ENCODE measurements at regions not wholly inside any gene's neighbourhood (a gene's known extent, or its start where the extent isn't known, plus 50 kb on each side); places are given as distances from the start of the nearest gene placed in this dataset.

DNA sequence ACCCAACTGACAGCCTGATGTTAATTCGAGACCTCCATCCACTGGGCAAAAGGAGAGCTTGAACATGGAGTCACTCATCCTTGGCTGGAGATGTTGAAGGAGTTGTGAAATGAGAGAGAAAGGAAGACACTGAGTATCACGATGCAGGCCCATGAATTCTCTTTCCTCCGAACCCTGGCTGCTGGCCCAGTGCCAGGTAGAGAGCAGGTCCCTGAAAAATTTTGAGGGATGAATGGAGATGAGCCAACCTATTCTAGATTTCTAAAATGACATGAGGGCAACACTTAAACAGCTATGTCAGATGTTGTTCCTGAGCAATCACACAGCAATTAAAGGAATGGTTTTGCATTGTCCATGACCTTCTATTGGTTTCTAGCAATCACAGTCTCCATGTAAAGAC, 355.1 kb upstream of the ZMIZ1 start:
- no peaks in the 10 kb centered on the region for H3K79me2 ChIP-seq (ENCODE audit: insufficient read depth, low read depth, low read length)
- BruUV-seq (replicated peaks): no TSS peak
- no peaks in the 10 kb centered on the region for H3K36me3 ChIP-seq (ENCODE audit: insufficient read depth, low read length)
- H3K9me2 ChIP-seq (ENCODE audit: insufficient read depth, low read length): no peaks in the 10 kb centered on the region
- H3K4me1 ChIP-seq (ENCODE audit: insufficient read depth, low read length, poor library complexity, severe bottlenecking): no peaks in the 10 kb centered on the region
- no peak overlapping the region for H3K27ac ChIP-seq (ENCODE audit: low read depth, low read length, poor library complexity, severe bottlenecking)
- H2AFZ ChIP-seq (ENCODE audit: low read length): no peak overlapping the region
- TF ChIP-seq CTCF (conservative IDR thresholded peaks at IDR 0.05; ENCODE audit: low read length) (no peak), EZH2phosphoT487 (IDR thresholded peaks at IDR 0.05; ENCODE audit: borderline replicate concordance, low read depth, low read length) (no peak)
- no peak overlapping the region for H3K4me2 ChIP-seq (ENCODE audit: low read length)
- ChIA-PET CTCF (ENCODE audit: unreplicated experiment) (no interaction called here), POLR2A (no interaction called here)
- no peak for DNase-seq (ENCODE audit: low spot score)
- H3K9me3 ChIP-seq (ENCODE audit: low read length): no peaks in the 10 kb centered on the region
- H3K4me3 ChIP-seq (ENCODE audit: low read depth, low read length, poor library complexity, severe bottlenecking): no peak overlapping the region
- no peaks in the 10 kb centered on the region for H4K20me1 ChIP-seq (ENCODE audit: insufficient read depth, low read length)
- intact Hi-C loops (cut with micrococcal nuclease; ENCODE audit: unreplicated experiment): no loop called here

GRCh38 chr10:78714225-78714624, 354.5 kb upstream of the ZMIZ1 start:
- no peaks in the 10 kb centered on the region for H4K20me1 ChIP-seq (ENCODE audit: insufficient read depth, low read length)
- H3K4me1 ChIP-seq (ENCODE audit: insufficient read depth, low read length, poor library complexity, severe bottlenecking): no peaks in the 10 kb centered on the region
- H3K4me3 ChIP-seq (ENCODE audit: low read depth, low read length, poor library complexity, severe bottlenecking): no peak overlapping the region
- H3K9me2 ChIP-seq (ENCODE audit: insufficient read depth, low read length): no peaks in the 10 kb centered on the region
- no peak overlapping the region for H3K4me2 ChIP-seq (ENCODE audit: low read length)
- ChIA-PET CTCF (ENCODE audit: unreplicated experiment) (no interaction called here), POLR2A (no interaction called here)
- no peaks in the 10 kb centered on the region for H3K9me3 ChIP-seq (ENCODE audit: low read length)
- DNase-seq (ENCODE audit: low spot score): no peak
- H3K36me3 ChIP-seq (ENCODE audit: insufficient read depth, low read length): no peaks in the 10 kb centered on the region
- H2AFZ ChIP-seq (ENCODE audit: low read length): no peak overlapping the region
- TF ChIP-seq EZH2phosphoT487 (IDR thresholded peaks at IDR 0.05; ENCODE audit: borderline replicate concordance, low read depth, low read length): no peak
- TF ChIP-seq CTCF (conservative IDR thresholded peaks at IDR 0.05; ENCODE audit: low read length): no peak
- no peaks in the 10 kb centered on the region for H3K79me2 ChIP-seq (ENCODE audit: insufficient read depth, low read depth, low read length)
- no peak overlapping the region for H3K27ac ChIP-seq (ENCODE audit: low read depth, low read length, poor library complexity, severe bottlenecking)
- BruUV-seq (replicated peaks): no TSS peak
- intact Hi-C loops (cut with micrococcal nuclease; ENCODE audit: unreplicated experiment): no loop called here

GRCh38 chr10:78715435-78715834, 353.3 kb upstream of the ZMIZ1 start:
- Histone ChIP-seq H3K4me2 (ENCODE audit: low read length) (no peak overlapping the region), H2AFZ (ENCODE audit: low read length) (no peak overlapping the region), H3K4me1 (ENCODE audit: insufficient read depth, low read length, poor library complexity, severe bottlenecking) (no peaks in the 10 kb centered on the region), H3K9me3 (ENCODE audit: low read length) (no peaks in the 10 kb centered on the region), H4K20me1 (ENCODE audit: insufficient read depth, low read length) (no peaks in the 10 kb centered on the region), H3K4me3 (ENCODE audit: low read depth, low read length, poor library complexity, severe bottlenecking) (no peak overlapping the region), H3K27ac (ENCODE audit: low read depth, low read length, poor library complexity, severe bottlenecking) (no peak overlapping the region), H3K9me2 (ENCODE audit: insufficient read depth, low read length) (no peaks in the 10 kb centered on the region), H3K79me2 (ENCODE audit: insufficient read depth, low read depth, low read length) (no peaks in the 10 kb centered on the region), H3K36me3 (ENCODE audit: insufficient read depth, low read length) (no peaks in the 10 kb centered on the region)
- POLR2A ChIA-PET: interaction anchor here (0.6 kb wide), 1 partner anchor 125 kb away, joined by 3 read pairs; no protein-coding TSS in a partner anchor
- TF ChIP-seq EZH2phosphoT487 (IDR thresholded peaks at IDR 0.05; ENCODE audit: borderline replicate concordance, low read depth, low read length): no peak
- TF ChIP-seq CTCF (conservative IDR thresholded peaks at IDR 0.05; ENCODE audit: low read length): no peak
- CTCF ChIA-PET (ENCODE audit: unreplicated experiment): no interaction called here
- BruUV-seq (replicated peaks): no TSS peak
- no peak for DNase-seq (ENCODE audit: low spot score)
- intact Hi-C loops (cut with micrococcal nuclease; ENCODE audit: unreplicated experiment): no loop called here

All from OCI-LY7 (cell line).